Panc1 (cell line): ENCODE measurements at regions not wholly inside any gene's neighbourhood (a gene's known extent, or its start where the extent isn't known, plus 50 kb on each side); places are given as distances from the start of the nearest gene placed in this dataset.
A peak's percentile ranks its signal among the peaks of the same experiment; 100 is the strongest.

Source experiments
- ATAC-seq: fragments of 200-7000 bp; cut with Tn5 transposase; 2 replicates; pipeline ENCODE4 v1.9.1; 2020; ENCODE audit warnings: mild to moderate bottlenecking, moderate library complexity
- BruUV-seq: library from RNA; stranded (reverse); fragments of 400-500 nt; replicated peaks from 2 replicates; lab custom pipeline; 2021; lab: Mats Ljungman, UMichigan
- CTCF ChIA-PET: fragments of 300-600 bp; sonication (Branson Sonifier 250); formaldehyde crosslinking; loops from one replicate; lab custom pipeline; 2022; ENCODE audit warnings: antibody characterized with exemption; lab: Charles Lee
- POLR2A ChIA-PET: fragments of 300-600 bp; sonication (Branson Sonifier 250); formaldehyde crosslinking; loops from one replicate; lab custom pipeline; 2022; ENCODE audit warnings: antibody characterized with exemption; lab: Charles Lee
- DNase-seq: peaks from one replicate; pipeline ENCODE4 v3.0.0-alpha.2; 2010; ENCODE audit warnings: low read depth, low spot score
- H3K27ac ChIP-seq: 2 replicates; pipeline ENCODE4 v1.5.1; 2011; ENCODE audit warnings: mild to moderate bottlenecking, low read length, inconsistent platforms
- H3K27me3 ChIP-seq: fragments of 200-500 bp; sonication (Bioruptor generic); 2 replicates; pipeline ENCODE4 v1.6.0; 2014; ENCODE audit warnings: low read length, inconsistent platforms; ENCODE audit not compliant: control insufficient read depth, insufficient read depth
- H3K36me3 ChIP-seq: fragments of 200-500 bp; sonication (Bioruptor generic); 2 replicates; pipeline ENCODE4 v1.5.1; 2014; ENCODE audit warnings: inconsistent platforms, mild to moderate bottlenecking, low read length, moderate library complexity; ENCODE audit not compliant: control insufficient read depth, insufficient read depth
- H3K4me1 ChIP-seq: 2 replicates; pipeline ENCODE4 v1.5.1; 2011; ENCODE audit warnings: inconsistent platforms, mild to moderate bottlenecking, low read length, moderate library complexity; ENCODE audit not compliant: control insufficient read depth, insufficient read depth
- H3K4me3 ChIP-seq, 2 experiments: 2 replicates each; pipeline ENCODE4 v1.5.1; 2011 to 2012; ENCODE audit warnings: low read depth in 2 of 2, low read length in 2 of 2, mild to moderate bottlenecking in 2 of 2, inconsistent platforms in 1 of 2, moderate library complexity in 1 of 2
- H3K9me3 ChIP-seq: fragments of 200-500 bp; sonication (Bioruptor generic); 2 replicates; pipeline ENCODE4 v1.5.1; 2014; ENCODE audit warnings: low read depth, mild to moderate bottlenecking, inconsistent platforms, low read length, moderate library complexity; ENCODE audit not compliant: control insufficient read depth, insufficient read depth
- POLR2AphosphoS5 ChIP-seq: IDR thresholded peaks from 2 replicates; pipeline ENCODE4 v1.6.1; 2012; ENCODE audit warnings: mild to moderate bottlenecking, low read depth, low read length, moderate library complexity
- SIN3A ChIP-seq: IDR thresholded peaks from 2 replicates; pipeline ENCODE4 v1.6.1; 2012; ENCODE audit warnings: low read depth, mild to moderate bottlenecking, low read length, moderate library complexity, borderline replicate concordance; ENCODE audit not compliant: insufficient read depth
- TCF7L2 ChIP-seq: IDR thresholded peaks from 2 replicates; pipeline ENCODE4 v1.6.1; 2011; ENCODE audit warnings: mild to moderate bottlenecking, low read depth, low read length, inconsistent platforms
- in situ Hi-C: cut with HindIII; loops from 2 replicates; pipeline ENCODE4 v1.10.0; 2016; ENCODE audit warnings: low sequenced_read_pairs, low pct_unique_long_range_greater_than_20kb
- intact Hi-C: fragments of 100-400 bp; cut with micrococcal nuclease; formaldehyde crosslinking; loops from one replicate; pipeline ENCODE4 v1.10.0; 2022; ENCODE audit not compliant: unreplicated experiment
- TF ChIP-seq, protein P1 (sequence below), 2 experiments: IDR thresholded peaks; 2 replicates each; pipeline ENCODE4 v1.6.1; 2011 to 2012; ENCODE audit warnings: low read depth in 2 of 2, control low read depth in 1 of 2, low read length in 1 of 2, mild to moderate bottlenecking in 1 of 2, moderate library complexity in 1 of 2; ENCODE audit not compliant: insufficient read depth in 1 of 2
- TF ChIP-seq, protein P2 (sequence below): fragments of 450-650 bp; IDR thresholded peaks from 2 replicates; pipeline ENCODE4 v1.5.1; 2017; ENCODE audit warnings: mild to moderate bottlenecking

DNA sequence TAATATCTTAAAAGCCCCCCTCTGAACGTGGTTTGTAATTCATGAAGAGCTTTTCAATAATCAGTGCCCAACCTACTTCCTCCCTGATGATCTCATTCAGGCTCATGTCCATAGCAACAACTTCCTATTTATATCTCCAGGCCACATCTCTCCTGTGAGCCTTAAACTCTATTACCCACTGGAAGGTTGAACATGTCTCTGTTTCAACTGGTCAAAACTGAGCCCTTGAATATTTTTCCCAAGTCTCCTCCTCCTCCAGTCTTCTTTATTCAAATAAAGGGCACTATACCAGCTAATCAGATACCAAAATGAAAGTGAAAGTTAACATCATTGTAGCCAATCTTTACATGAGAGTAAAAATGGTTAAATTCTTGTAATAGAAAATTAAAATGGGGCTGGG lies 63.7 kb upstream of the ITGA4 start:
- peak; percentile 45 for DNase-seq
- ChIA-PET CTCF (no interaction called here), POLR2A (no interaction called here)
- no peaks in the 10 kb centered on the region for H3K27me3 ChIP-seq
- H3K27ac ChIP-seq, result peak overlapping the region; percentile 76
- BruUV-seq, result no TSS peak
- H3K36me3 ChIP-seq, result no peaks in the 10 kb centered on the region
- H3K4me1 ChIP-seq, result no peaks in the 10 kb centered on the region; the same call in 1 of the 2 replicates
- H3K9me3 ChIP-seq, result no peaks in the 10 kb centered on the region
- no peak for TF ChIP-seq SIN3A
- no peak for TF ChIP-seq POLR2AphosphoS5
- TF ChIP-seq, protein P1, sequence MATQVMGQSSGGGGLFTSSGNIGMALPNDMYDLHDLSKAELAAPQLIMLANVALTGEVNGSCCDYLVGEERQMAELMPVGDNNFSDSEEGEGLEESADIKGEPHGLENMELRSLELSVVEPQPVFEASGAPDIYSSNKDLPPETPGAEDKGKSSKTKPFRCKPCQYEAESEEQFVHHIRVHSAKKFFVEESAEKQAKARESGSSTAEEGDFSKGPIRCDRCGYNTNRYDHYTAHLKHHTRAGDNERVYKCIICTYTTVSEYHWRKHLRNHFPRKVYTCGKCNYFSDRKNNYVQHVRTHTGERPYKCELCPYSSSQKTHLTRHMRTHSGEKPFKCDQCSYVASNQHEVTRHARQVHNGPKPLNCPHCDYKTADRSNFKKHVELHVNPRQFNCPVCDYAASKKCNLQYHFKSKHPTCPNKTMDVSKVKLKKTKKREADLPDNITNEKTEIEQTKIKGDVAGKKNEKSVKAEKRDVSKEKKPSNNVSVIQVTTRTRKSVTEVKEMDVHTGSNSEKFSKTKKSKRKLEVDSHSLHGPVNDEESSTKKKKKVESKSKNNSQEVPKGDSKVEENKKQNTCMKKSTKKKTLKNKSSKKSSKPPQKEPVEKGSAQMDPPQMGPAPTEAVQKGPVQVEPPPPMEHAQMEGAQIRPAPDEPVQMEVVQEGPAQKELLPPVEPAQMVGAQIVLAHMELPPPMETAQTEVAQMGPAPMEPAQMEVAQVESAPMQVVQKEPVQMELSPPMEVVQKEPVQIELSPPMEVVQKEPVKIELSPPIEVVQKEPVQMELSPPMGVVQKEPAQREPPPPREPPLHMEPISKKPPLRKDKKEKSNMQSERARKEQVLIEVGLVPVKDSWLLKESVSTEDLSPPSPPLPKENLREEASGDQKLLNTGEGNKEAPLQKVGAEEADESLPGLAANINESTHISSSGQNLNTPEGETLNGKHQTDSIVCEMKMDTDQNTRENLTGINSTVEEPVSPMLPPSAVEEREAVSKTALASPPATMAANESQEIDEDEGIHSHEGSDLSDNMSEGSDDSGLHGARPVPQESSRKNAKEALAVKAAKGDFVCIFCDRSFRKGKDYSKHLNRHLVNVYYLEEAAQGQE (IDR thresholded peaks at IDR 0.05; ENCODE audit: insufficient read depth in 1 of 2, low read depth in 2 of 2, low read length in 1 of 2), result no peak
- TF ChIP-seq, protein P2, sequence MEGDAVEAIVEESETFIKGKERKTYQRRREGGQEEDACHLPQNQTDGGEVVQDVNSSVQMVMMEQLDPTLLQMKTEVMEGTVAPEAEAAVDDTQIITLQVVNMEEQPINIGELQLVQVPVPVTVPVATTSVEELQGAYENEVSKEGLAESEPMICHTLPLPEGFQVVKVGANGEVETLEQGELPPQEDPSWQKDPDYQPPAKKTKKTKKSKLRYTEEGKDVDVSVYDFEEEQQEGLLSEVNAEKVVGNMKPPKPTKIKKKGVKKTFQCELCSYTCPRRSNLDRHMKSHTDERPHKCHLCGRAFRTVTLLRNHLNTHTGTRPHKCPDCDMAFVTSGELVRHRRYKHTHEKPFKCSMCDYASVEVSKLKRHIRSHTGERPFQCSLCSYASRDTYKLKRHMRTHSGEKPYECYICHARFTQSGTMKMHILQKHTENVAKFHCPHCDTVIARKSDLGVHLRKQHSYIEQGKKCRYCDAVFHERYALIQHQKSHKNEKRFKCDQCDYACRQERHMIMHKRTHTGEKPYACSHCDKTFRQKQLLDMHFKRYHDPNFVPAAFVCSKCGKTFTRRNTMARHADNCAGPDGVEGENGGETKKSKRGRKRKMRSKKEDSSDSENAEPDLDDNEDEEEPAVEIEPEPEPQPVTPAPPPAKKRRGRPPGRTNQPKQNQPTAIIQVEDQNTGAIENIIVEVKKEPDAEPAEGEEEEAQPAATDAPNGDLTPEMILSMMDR, result no peak
- TF ChIP-seq TCF7L2, result no peak
- peak overlapping the region; percentile 39 to 52 for H3K4me3 ChIP-seq
- ATAC-seq, result peak; percentile 90
- in situ Hi-C loops (no loop called here), intact Hi-C loops (no loop called here)

DNA sequence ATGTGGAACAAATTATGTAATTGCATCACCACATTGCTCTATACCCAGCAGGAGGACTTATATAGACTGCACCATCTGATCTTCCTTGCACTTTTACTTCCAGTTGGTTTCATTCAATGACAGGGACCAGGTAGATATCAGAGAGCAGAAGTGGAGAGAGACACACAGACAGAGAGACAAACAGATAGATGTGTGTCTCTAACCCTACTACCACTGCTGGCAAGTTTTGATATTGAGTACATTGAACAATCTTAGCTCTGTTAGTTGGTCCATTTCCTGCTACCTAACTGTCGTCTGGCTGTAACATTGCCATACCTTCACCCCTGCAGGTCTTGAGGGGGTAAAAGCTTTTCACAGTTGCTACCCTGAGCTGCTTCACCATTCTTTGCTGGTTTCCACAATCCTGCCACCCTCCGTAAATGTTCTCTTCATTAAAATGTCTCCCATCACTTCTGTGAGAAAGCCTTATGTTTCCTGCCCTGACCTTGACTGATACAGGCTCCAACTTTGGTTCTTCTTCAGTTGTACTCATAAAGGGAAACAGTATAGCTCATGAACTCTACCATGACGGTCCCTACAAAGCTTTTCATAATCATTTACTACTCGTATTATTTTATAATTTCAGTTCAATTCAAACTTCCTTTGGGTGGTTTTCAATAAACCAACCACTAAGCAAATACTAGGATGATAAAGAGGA lies 62.3 kb upstream of the ITGA4 start:
- no TSS peak for BruUV-seq
- H3K4me1 ChIP-seq, result no peaks in the 10 kb centered on the region; the same call in 1 of the 2 replicates
- H3K36me3 ChIP-seq, result no peaks in the 10 kb centered on the region
- in situ Hi-C loops, result no loop called here
- ChIA-PET CTCF (no interaction called here), POLR2A (interaction anchor here (0.5 kb wide), 1 partner anchor 60 kb away, joined by 4 read pairs; no protein-coding TSS in a partner anchor)
- H3K9me3 ChIP-seq, result no peaks in the 10 kb centered on the region
- no peak overlapping the region for H3K27ac ChIP-seq
- ATAC-seq (no peak), DNase-seq (no peak)
- H3K27me3 ChIP-seq, result no peaks in the 10 kb centered on the region
- H3K4me3 ChIP-seq, result no peak overlapping the region
- TF ChIP-seq POLR2AphosphoS5 (no peak), TCF7L2 (no peak), SIN3A (no peak)
- TF ChIP-seq, protein P1 (IDR thresholded peaks at IDR 0.05; ENCODE audit: insufficient read depth in 1 of 2, low read depth in 2 of 2, low read length in 1 of 2), result no peak
- TF ChIP-seq, protein P2, result no peak
- intact Hi-C loops, result no loop called here
